ENCODE measurements at regions not wholly inside any gene's neighbourhood (a gene's known extent, or its start where the extent isn't known, plus 50 kb on each side); places are given as distances from the start of the nearest gene placed in this dataset.

GRCh38 chr1:201764166-201764565, 64.8 kb upstream of the IPO9 start:
- DNase-seq: no peak

- no peak for DNase-seq
Measured at GRCh38 chr1:201764579-201764978, 64.4 kb upstream of the IPO9 start.

- DNase-seq: no peak
Measured at GRCh38 chr1:201766131-201766866, 62.7 kb upstream of the IPO9 start.

- no peak for DNase-seq
Measured at GRCh38 chr1:201767339-201767738, 61.6 kb upstream of the IPO9 start.

- no peak for DNase-seq
Measured at GRCh38 chr1:201769072-201769471, 59.9 kb upstream of the IPO9 start.

GRCh38 chr1:201769966-201770365, 59.0 kb upstream of the IPO9 start:
- DNase-seq: peak in 55 of 56 donors; percentile 34 to 96 (median 84)

- no peak for DNase-seq
Measured at GRCh38 chr1:201771466-201771865, 57.5 kb upstream of the IPO9 start.

GRCh38 chr1:201772178-201772577, 56.8 kb upstream of the IPO9 start:
- no peak for DNase-seq

GRCh38 chr1:201773764-201774163, 55.2 kb upstream of the IPO9 start:
- no peak for DNase-seq

GRCh38 chr1:201774224-201774982, 54.6 kb upstream of the IPO9 start:
- no peak for DNase-seq

- no peak for DNase-seq
Measured at GRCh38 chr1:201774983-201775344, 54.0 kb upstream of the IPO9 start.

- DNase-seq: no peak
Measured at GRCh38 chr1:201775380-201775779, 53.6 kb upstream of the IPO9 start.

GRCh38 chr1:201778279-201779065, 50.5 kb upstream of the IPO9 start:
- no peak for DNase-seq
